Upper lobe of right lung (tissue), 1 donor: ENCODE measurements at regions not wholly inside any gene's neighbourhood (a gene's known extent, or its start where the extent isn't known, plus 50 kb on each side); places are given as distances from the start of the nearest gene placed in this dataset.

Source experiments
- ATAC-seq: fragments of 200-7000 bp; cut with Tn5 transposase; one replicate; pipeline ENCODE4 v1.9.1; 2020; ENCODE audit warnings: mild to moderate bottlenecking, moderate library complexity
- DNase-seq: peaks from one replicate; pipeline ENCODE4 v3.0.0-alpha.2; 2020
- H3K27ac ChIP-seq: fragments of 200-600 bp; one replicate; pipeline ENCODE4 v1.8.0; 2022
- H3K27me3 ChIP-seq: fragments of 200-600 bp; one replicate; pipeline ENCODE4 v1.8.0; 2022; ENCODE audit warnings: mild to moderate bottlenecking
- H3K36me3 ChIP-seq: fragments of 200-600 bp; one replicate; pipeline ENCODE4 v1.8.0; 2022
- H3K4me1 ChIP-seq: fragments of 200-600 bp; one replicate; pipeline ENCODE4 v1.8.0; 2022
- H3K4me3 ChIP-seq: fragments of 200-600 bp; one replicate; pipeline ENCODE4 v1.8.0; 2022; ENCODE audit warnings: mild to moderate bottlenecking
- H3K9me3 ChIP-seq: fragments of 200-600 bp; one replicate; pipeline ENCODE4 v1.8.0; 2022
- CTCF ChIP-seq: fragments of 200-600 bp; IDR thresholded peaks from one replicate; pipeline ENCODE4 v1.8.0; 2022; ENCODE audit warnings: antibody characterized with exemption
- intact Hi-C: fragments of 100-400 bp; cut with DNase I; formaldehyde crosslinking; loops from one replicate; pipeline ENCODE4 v1.11.0; 2022
- donor health status: DM: no; HTN: yes; CAD: no; lungs with severe emphysema.

GRCh38 chr6:147709396-147710272 is 201.1 kb downstream of the SAMD5 start:
- H3K36me3 ChIP-seq, result no peaks in the 10 kb centered on the region
- ATAC-seq, result no peak

GRCh38 chr6:147710890-147711289 is 202.4 kb downstream of the SAMD5 start:
- no peak overlapping the region for H3K4me3 ChIP-seq
- intact Hi-C loops, result no loop called here
- DNase-seq (no peak), ATAC-seq (no peak)
- H3K9me3 ChIP-seq, result no peaks in the 10 kb centered on the region
- TF ChIP-seq CTCF, result no peak
- no peaks in the 10 kb centered on the region for H3K27me3 ChIP-seq
- H3K36me3 ChIP-seq, result no peaks in the 10 kb centered on the region
- H3K4me1 ChIP-seq, result no peaks in the 10 kb centered on the region
- H3K27ac ChIP-seq, result no peak overlapping the region

More at GRCh38 chr6:147709396-147710272, 201.1 kb downstream of the SAMD5 start:
- no peak for TF ChIP-seq CTCF
- no peaks in the 10 kb centered on the region for H3K4me1 ChIP-seq
- DNase-seq, result no peak
- H3K27me3 ChIP-seq, result no peaks in the 10 kb centered on the region
- intact Hi-C loops, result no loop called here
- no peaks in the 10 kb centered on the region for H3K9me3 ChIP-seq
- no peak overlapping the region for H3K4me3 ChIP-seq
- H3K27ac ChIP-seq, result no peak overlapping the region

GRCh38 chr6:147711476-147711875 is 203.0 kb downstream of the SAMD5 start:
- DNase-seq (no peak), ATAC-seq (no peak)
- H3K36me3 ChIP-seq, result no peaks in the 10 kb centered on the region
- H3K9me3 ChIP-seq, result no peaks in the 10 kb centered on the region
- TF ChIP-seq CTCF, result no peak
- H3K4me3 ChIP-seq, result no peak overlapping the region
- no peaks in the 10 kb centered on the region for H3K4me1 ChIP-seq
- intact Hi-C loops, result no loop called here
- no peaks in the 10 kb centered on the region for H3K27me3 ChIP-seq
- no peak overlapping the region for H3K27ac ChIP-seq

- DNase-seq, result no peak
- no peaks in the 10 kb centered on the region for H3K9me3 ChIP-seq
- H3K4me1 ChIP-seq, result no peaks in the 10 kb centered on the region
- TF ChIP-seq CTCF, result no peak
- no peak overlapping the region for H3K27ac ChIP-seq
- H3K4me3 ChIP-seq, result no peak overlapping the region
- H3K36me3 ChIP-seq, result no peaks in the 10 kb centered on the region
- H3K27me3 ChIP-seq, result no peaks in the 10 kb centered on the region
- no peak for ATAC-seq
- intact Hi-C loops, result no loop called here
These were observed 204.4 kb downstream of the SAMD5 start for GRCh38 chr6:147712841-147713240.

GRCh38 chr6:147715035-147715434 is 206.5 kb downstream of the SAMD5 start:
- ATAC-seq (no peak), DNase-seq (no peak)
- no peaks in the 10 kb centered on the region for H3K36me3 ChIP-seq
- no peaks in the 10 kb centered on the region for H3K27me3 ChIP-seq
- H3K4me3 ChIP-seq, result no peak overlapping the region
- no peak for TF ChIP-seq CTCF
- no peak overlapping the region for H3K27ac ChIP-seq
- intact Hi-C loops, result no loop called here
- no peaks in the 10 kb centered on the region for H3K4me1 ChIP-seq
- no peaks in the 10 kb centered on the region for H3K9me3 ChIP-seq
